Endothelial cell (in vitro differentiated cells): ENCODE measurements at regions not wholly inside any gene's neighbourhood (a gene's known extent, or its start where the extent isn't known, plus 50 kb on each side); places are given as distances from the start of the nearest gene placed in this dataset.

ENCODE experiments used
- DNase-seq: peaks from one replicate; pipeline ENCODE4 v3.0.0; 2021; ENCODE audit warnings: low spot score
- H3K27ac Mint-ChIP-seq: one replicate; pipeline ENCODE4 v1.8.0; 2021; ENCODE audit warnings: mixed read lengths, inconsistent platforms; ENCODE audit not compliant: unreplicated experiment
- H3K27me3 Mint-ChIP-seq: one replicate; pipeline ENCODE4 v1.8.0; 2021; ENCODE audit warnings: mild to moderate bottlenecking, moderate library complexity, mixed read lengths, inconsistent platforms; ENCODE audit not compliant: unreplicated experiment
- H3K36me3 Mint-ChIP-seq: one replicate; pipeline ENCODE4 v1.8.0; 2021; ENCODE audit warnings: mild to moderate bottlenecking, low read depth, mixed read lengths, inconsistent platforms; ENCODE audit not compliant: unreplicated experiment
- H3K4me1 Mint-ChIP-seq: one replicate; pipeline ENCODE4 v1.8.0; 2021; ENCODE audit warnings: mild to moderate bottlenecking, mixed read lengths, inconsistent platforms; ENCODE audit not compliant: unreplicated experiment
- H3K4me3 Mint-ChIP-seq: one replicate; pipeline ENCODE4 v1.8.0; 2021; ENCODE audit warnings: mild to moderate bottlenecking, mixed read lengths, inconsistent platforms; ENCODE audit not compliant: unreplicated experiment
- H3K9me3 Mint-ChIP-seq: one replicate; pipeline ENCODE4 v1.8.0; 2021; ENCODE audit warnings: mixed read lengths, inconsistent platforms; ENCODE audit not compliant: unreplicated experiment
- CTCF ChIP-seq: fragments of 200-600 bp; sonication (generic); IDR thresholded peaks from one replicate; pipeline ENCODE4 v1.5.0; 2021; ENCODE audit warnings: antibody characterized with exemption; ENCODE audit not compliant: unreplicated experiment

- H3K27ac Mint-ChIP-seq: no peak overlapping the region
- no peak overlapping the region for H3K4me3 Mint-ChIP-seq
- no peaks in the 10 kb centered on the region for H3K4me1 Mint-ChIP-seq
- H3K36me3 Mint-ChIP-seq: no peaks in the 10 kb centered on the region
- no peak for DNase-seq
- H3K27me3 Mint-ChIP-seq: no peaks in the 10 kb centered on the region
- no peak for TF ChIP-seq CTCF
- H3K9me3 Mint-ChIP-seq: no peaks in the 10 kb centered on the region
Measured at GRCh38 chr3:66165660-66166059, 55.1 kb upstream of the SLC25A26 start.

GRCh38 chr3:66164155-66164554, 56.6 kb upstream of the SLC25A26 start:
- no peak for DNase-seq
- H3K4me1 Mint-ChIP-seq: no peaks in the 10 kb centered on the region
- no peak for TF ChIP-seq CTCF
- H3K27ac Mint-ChIP-seq: no peak overlapping the region
- H3K36me3 Mint-ChIP-seq: no peaks in the 10 kb centered on the region
- H3K27me3 Mint-ChIP-seq: no peaks in the 10 kb centered on the region
- H3K4me3 Mint-ChIP-seq: no peak overlapping the region
- no peaks in the 10 kb centered on the region for H3K9me3 Mint-ChIP-seq

GRCh38 chr3:66163222-66163621, 57.6 kb upstream of the SLC25A26 start:
- no peaks in the 10 kb centered on the region for H3K27me3 Mint-ChIP-seq
- DNase-seq: no peak
- no peaks in the 10 kb centered on the region for H3K36me3 Mint-ChIP-seq
- H3K4me3 Mint-ChIP-seq: no peak overlapping the region
- no peaks in the 10 kb centered on the region for H3K9me3 Mint-ChIP-seq
- no peaks in the 10 kb centered on the region for H3K4me1 Mint-ChIP-seq
- TF ChIP-seq CTCF: no peak
- no peak overlapping the region for H3K27ac Mint-ChIP-seq

- Mint-ChIP-seq H3K27ac (no peak overlapping the region), H3K36me3 (no peaks in the 10 kb centered on the region), H3K27me3 (no peaks in the 10 kb centered on the region), H3K9me3 (no peaks in the 10 kb centered on the region), H3K4me1 (no peaks in the 10 kb centered on the region), H3K4me3 (no peak overlapping the region)
- DNase-seq: no peak
- no peak for TF ChIP-seq CTCF
Measured at GRCh38 chr3:66162766-66163165, 58.0 kb upstream of the SLC25A26 start.

- DNase-seq: no peak
- H3K36me3 Mint-ChIP-seq: no peaks in the 10 kb centered on the region
- H3K9me3 Mint-ChIP-seq: no peaks in the 10 kb centered on the region
- H3K27ac Mint-ChIP-seq: no peak overlapping the region
- peaks cover under 1% of the 10 kb centered on the region for H3K4me1 Mint-ChIP-seq
- TF ChIP-seq CTCF: no peak
- H3K27me3 Mint-ChIP-seq: no peaks in the 10 kb centered on the region
- no peak overlapping the region for H3K4me3 Mint-ChIP-seq
Measured at GRCh38 chr3:66158933-66159683, 61.7 kb upstream of the SLC25A26 start.
